PC-9 (cell line): ENCODE measurements at regions not wholly inside any gene's neighbourhood (a gene's known extent, or its start where the extent isn't known, plus 50 kb on each side); places are given as distances from the start of the nearest gene placed in this dataset.

Experiments
- CTCF ChIP-seq: fragments of 200-600 bp; sonication (generic); conservative IDR thresholded peaks from 2 replicates; pipeline ENCODE4 v1.6.1; 2017; ENCODE audit warnings: mixed run types, antibody characterized with exemption, mild to moderate bottlenecking, moderate library complexity
- EZH2 ChIP-seq: fragments of 200-600 bp; sonication (generic); IDR thresholded peaks from 2 replicates; pipeline ENCODE4 v1.8.0; 2017; ENCODE audit warnings: antibody characterized with exemption, low read depth

DNA sequence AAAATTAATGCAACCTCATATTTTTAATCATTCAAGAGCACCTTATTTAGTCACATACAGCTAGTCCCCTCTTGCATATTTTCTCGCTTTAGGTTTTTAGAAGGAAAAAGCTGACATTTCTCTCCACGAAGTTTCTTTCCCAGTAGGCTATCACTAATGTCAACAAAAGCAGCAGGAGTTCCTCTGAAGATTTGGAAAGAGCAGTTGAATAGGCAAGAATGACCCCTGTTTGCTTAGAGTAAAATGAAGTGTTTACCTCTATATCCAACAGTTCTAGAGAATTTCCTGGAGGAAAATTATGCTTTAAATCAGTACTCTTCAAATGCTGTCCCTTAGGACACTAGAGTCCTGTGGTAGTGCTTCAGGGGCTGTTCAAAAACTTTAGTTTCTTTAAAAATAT lies 188.1 kb upstream of the PRKD1 start:
- no peak for TF ChIP-seq CTCF
- no peak for TF ChIP-seq EZH2
